Limb (tissue), 2 donors: ENCODE measurements at regions not wholly inside any gene's neighbourhood (a gene's known extent, or its start where the extent isn't known, plus 50 kb on each side); places are given as distances from the start of the nearest gene placed in this dataset.

Experiments
- DNase-seq, 2 donors: peaks; one replicate each; pipeline ENCODE4 v3.0.0-alpha.2; 2016; ENCODE audit errors: extremely low spot score in 2 of 2

GRCh38 chr6:149213829-149214228 is 103.7 kb upstream of the TAB2 start:
- DNase-seq = no peak

- no peak for DNase-seq
Observed at GRCh38 chr6:149216459-149216858, 101.1 kb upstream of the TAB2 start.

DNA sequence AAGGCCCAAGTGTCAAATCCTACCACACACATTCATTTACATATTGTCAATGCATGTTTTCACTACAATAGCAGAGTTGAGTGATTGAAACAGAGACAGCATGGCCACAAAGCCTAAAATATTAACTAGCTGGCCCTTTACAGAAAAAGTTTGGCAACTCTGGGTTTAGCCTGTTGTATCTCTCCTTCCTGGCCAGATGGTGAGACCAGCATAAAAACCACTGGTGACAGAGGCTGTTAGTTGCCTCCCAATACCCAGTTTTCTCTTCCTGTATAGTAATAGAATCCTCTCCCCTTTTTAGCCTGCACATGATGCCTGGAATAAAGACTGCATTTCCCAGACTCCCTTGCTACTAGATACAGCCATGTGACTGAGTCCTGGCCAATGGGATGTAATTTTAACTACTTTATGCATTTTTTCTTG is 100.0 kb upstream of the TAB2 start:
- no peak for DNase-seq

- DNase-seq = no peak
Observed at GRCh38 chr6:149218471-149218870, 99.0 kb upstream of the TAB2 start.

- no peak for DNase-seq
Observed at GRCh38 chr6:149218915-149219314, 98.6 kb upstream of the TAB2 start.

- no peak for DNase-seq
Observed at GRCh38 chr6:149220882-149221773, 96.4 kb upstream of the TAB2 start.

- no peak for DNase-seq
Observed at GRCh38 chr6:149221774-149222070, 95.8 kb upstream of the TAB2 start.

DNA sequence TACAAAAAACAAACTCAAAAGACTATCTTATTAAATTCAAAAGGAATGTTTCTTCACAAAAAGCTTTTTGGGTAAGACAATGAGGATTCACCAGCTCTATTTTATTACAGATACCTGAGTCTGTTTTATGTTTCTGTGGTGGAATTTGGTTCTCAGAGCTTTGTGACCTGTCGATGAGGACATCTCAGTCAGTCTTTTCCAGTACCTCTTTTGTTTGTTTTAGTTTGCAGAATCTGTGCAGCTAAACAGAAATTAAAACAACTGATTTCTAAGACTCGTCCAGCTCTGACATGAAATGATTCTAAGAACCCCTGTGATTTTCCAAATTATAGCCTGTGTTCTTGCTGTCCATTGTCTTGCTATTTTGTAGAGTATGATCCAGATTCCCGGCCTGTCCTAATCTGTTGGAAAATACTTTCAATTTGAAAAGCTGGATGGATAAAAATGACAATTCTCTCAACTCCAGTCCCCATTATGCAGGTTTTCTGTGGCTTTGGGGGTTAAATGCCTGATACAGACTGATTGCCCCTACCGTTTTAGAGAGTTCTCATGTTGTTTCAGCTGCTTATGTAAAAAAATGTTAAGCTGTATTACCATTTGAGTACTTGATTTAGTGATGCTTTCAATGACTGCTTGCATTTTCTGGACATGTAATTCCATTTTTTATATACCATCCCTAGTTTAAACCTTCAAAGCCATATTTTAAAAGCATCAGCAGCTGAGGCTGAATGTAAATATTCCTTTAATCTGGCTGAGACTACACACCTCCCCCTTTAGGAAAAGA is 94.2 kb upstream of the TAB2 start:
- no peak for DNase-seq

- DNase-seq = no peak
Observed at GRCh38 chr6:149223904-149224351, 93.6 kb upstream of the TAB2 start.

GRCh38 chr6:149224399-149224798 is 93.1 kb upstream of the TAB2 start:
- no peak for DNase-seq

DNA sequence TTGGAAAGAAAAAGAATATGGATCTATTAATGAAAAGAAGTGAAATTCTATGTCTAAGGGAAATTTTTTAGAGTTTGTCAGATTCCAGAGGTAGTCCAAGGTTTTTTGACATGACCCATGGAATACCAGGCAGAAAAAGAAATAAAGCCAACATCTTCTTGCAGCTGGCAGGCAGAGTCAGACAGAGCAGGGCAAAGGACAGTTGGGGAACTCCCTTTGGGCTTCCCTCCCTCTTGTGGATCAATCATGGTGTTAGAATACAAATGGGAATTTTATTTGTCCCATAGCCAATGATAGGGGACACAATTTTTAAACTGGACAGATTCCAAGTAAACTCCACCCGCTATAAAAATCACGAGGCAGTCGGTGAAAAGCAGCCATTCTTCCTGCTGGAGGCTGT is 92.1 kb upstream of the TAB2 start:
- no peak for DNase-seq

DNA sequence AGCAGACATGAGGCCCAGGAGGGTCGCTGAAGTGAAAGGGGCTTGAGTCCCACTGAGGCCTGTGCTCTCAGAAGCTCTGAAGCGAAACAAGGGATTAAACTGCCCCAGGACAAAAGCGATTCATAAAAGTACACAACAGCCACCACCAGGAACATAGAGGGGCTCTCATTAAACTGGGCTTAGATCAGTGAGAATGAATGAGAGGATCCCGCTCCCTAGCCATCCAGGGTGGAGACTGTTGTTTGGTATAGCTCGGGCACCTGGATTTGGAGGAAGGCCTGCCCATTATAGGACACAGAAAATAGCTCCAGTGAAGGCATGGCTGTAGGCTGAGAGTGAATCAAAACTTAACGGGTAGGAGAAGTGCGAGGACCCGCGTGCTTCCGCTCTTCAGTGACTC is 91.6 kb upstream of the TAB2 start:
- DNase-seq = no peak

GRCh38 chr6:149227796-149228195 is 89.7 kb upstream of the TAB2 start:
- no peak for DNase-seq

GRCh38 chr6:149228311-149228955 is 89.1 kb upstream of the TAB2 start:
- DNase-seq = no peak

DNA sequence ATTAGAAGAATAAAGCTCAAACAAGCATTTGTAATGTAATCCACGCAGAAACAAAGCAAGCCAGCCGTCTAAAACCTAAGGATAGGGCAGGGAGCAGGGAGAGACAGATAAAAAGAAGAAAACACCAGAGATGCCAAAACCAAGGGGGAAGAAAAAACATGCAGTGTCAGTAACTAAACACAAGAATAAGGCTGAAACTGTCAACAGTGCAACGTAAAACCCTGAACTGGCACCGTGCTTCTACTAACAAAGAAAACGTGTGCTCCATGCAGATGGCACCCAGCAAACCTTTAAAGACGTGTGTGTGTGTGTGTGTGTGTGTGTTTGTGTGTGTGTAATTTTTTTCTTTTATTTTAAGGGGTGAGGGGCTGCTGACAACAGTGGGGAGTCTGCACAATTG is 88.4 kb upstream of the TAB2 start:
- DNase-seq = no peak

DNA sequence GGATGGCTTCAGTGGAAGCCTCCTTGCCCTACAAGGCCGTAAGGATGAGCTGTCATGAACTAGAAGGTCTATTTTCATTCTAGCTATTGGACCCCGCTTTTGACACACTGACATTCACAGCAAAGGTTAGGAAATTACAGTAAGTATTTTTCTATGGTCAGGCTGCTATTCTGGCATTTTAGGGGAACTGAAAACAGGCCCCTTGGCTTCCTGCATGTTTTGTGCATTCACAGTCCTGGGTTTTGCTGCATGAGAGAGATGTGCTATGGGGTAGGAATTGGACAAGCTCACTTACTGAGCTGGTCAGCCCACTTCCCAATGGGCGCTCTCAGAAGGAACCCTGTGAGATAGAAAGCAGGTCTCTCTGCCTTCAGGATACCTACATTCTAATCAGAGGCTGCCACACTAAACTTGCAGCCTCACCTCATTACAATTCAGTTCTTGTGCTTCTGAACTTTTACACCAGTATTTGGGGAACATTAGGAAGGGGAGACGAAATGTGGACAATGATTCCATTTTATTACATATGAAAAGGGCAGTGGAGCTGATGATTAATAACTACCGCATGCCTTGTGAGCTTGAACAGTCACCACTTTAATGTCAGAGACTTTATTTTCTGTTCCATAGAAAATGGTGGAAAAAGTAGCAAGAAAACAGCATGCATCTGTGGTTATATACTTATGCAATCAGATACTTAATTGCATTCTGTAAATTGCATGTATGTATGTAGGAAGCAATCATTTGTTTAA is 86.6 kb upstream of the TAB2 start:
- no peak for DNase-seq

GRCh38 chr6:149231778-149232177 is 85.7 kb upstream of the TAB2 start:
- DNase-seq = no peak

GRCh38 chr6:149233056-149233715 is 84.3 kb upstream of the TAB2 start:
- DNase-seq = no peak

DNA sequence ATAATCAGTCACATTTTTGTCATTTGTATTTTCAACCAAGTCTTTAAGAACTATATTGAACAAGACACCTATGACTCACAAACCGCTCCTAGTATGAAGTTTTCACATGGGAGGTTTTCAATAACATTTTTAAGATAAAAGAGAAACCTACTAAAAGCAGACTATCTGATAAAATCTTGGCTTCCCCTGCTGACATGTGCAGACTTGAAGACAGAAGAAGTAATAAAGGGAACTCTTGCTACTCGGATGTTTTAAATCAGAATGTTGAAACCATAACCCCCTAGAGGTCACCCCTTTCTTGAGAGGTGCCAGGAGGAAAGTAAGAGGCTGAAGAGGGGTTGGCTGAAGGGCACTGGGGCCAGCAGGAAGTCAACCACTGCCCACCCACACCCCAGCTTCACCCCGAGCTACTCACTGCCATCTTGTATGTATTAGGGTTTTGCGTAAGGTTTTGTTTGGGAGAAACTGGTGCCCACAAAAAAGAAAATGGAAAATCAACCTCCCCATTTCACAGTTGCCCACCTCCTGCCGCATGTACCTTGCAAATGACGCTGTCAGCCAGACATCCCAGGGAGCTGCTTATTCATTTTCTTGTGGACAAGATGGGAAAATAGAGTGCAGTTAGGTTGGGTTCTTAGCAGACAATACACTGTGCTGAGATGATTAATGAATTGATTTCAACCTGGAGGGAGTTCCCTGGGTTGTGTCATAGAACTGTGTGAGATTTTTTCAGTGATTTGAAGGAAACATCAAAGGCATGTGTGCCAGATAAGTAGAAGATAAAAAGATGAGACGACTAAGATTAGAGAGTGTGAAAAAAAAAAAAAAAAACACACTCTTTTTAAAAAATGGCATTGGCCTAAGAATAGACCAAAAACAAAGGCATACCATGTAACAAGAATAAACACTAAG is 83.2 kb upstream of the TAB2 start:
- DNase-seq = no peak

- no peak for DNase-seq
Observed at GRCh38 chr6:149235130-149235561, 82.4 kb upstream of the TAB2 start.
